Inflammatory macrophage treated with lipopolysaccharide for 4 hours (primary cell): ENCODE measurements at regions not wholly inside any gene's neighbourhood (a gene's known extent, or its start where the extent isn't known, plus 50 kb on each side); places are given as distances from the start of the nearest gene placed in this dataset.
A peak's percentile ranks its signal among the peaks of the same experiment; 100 is the strongest.
"Not testable (repeated sequence)": the region's sequence is repeated elsewhere in the genome, so short reads cannot be mapped to it uniquely, and the experiment has no call there.

ENCODE experiments used
- DNase-seq: peaks from one replicate; pipeline ENCODE4 v3.0.0-alpha.2; 2020

- DNase-seq: peak; percentile 61
These were observed 57.0 kb upstream of the MSN start for GRCh38 chrX:65610481-65610880.

- DNase-seq: peak; percentile 78
These were observed 57.4 kb upstream of the MSN start for GRCh38 chrX:65610040-65610439.

GRCh38 chrX:65609237-65609636 lies 58.2 kb upstream of the MSN start:
- no peak for DNase-seq

- no peak for DNase-seq
These were observed 59.4 kb upstream of the MSN start for GRCh38 chrX:65608026-65608425.

GRCh38 chrX:65607070-65607742 lies 60.2 kb upstream of the MSN start:
- peak; percentile 49 for DNase-seq

- no peak for DNase-seq
These were observed 65.3 kb upstream of the MSN start for GRCh38 chrX:65602221-65602560.

GRCh38 chrX:65601530-65602220 lies 65.8 kb upstream of the MSN start:
- DNase-seq: peak; percentile 79

- no peak for DNase-seq
These were observed 66.3 kb upstream of the MSN start for GRCh38 chrX:65601126-65601525.

GRCh38 chrX:65600106-65600505 lies 65.5 kb upstream of the LAS1L start:
- no peak for DNase-seq

- DNase-seq: peak; percentile 43
These were observed 64.1 kb upstream of the LAS1L start for GRCh38 chrX:65598559-65599147.

- DNase-seq: peak; percentile 65
These were observed 61.9 kb upstream of the LAS1L start for GRCh38 chrX:65596270-65597034.

- DNase-seq: peak; percentile 95
These were observed 60.9 kb upstream of the LAS1L start for GRCh38 chrX:65595460-65595876.

- no peak for DNase-seq
These were observed 56.6 kb upstream of the LAS1L start for GRCh38 chrX:65591206-65591605.

GRCh38 chrX:65589304-65589703 lies 54.7 kb upstream of the LAS1L start:
- DNase-seq: no peak

GRCh38 chrX:65588795-65589194 lies 54.2 kb upstream of the LAS1L start:
- DNase-seq: no peak

GRCh38 chrX:65587616-65588526 lies 53.3 kb upstream of the LAS1L start:
- no peak for DNase-seq

GRCh38 chrX:65586491-65586890 lies 51.9 kb upstream of the LAS1L start:
- DNase-seq: no peak

- DNase-seq: not testable (repeated sequence)
These were observed 50.6 kb upstream of the LAS1L start for GRCh38 chrX:65585226-65585625.
